HG03457 (cell line): ENCODE measurements at regions not wholly inside any gene's neighbourhood (a gene's known extent, or its start where the extent isn't known, plus 50 kb on each side); places are given as distances from the start of the nearest gene placed in this dataset.

Experiments
- ATAC-seq: cut with Tn5 transposase; IDR thresholded peaks from one replicate; pipeline ENCODE4 v1.9.1; 2021; ENCODE audit warnings: moderate number of reproducible peaks; ENCODE audit not compliant: unreplicated experiment

DNA sequence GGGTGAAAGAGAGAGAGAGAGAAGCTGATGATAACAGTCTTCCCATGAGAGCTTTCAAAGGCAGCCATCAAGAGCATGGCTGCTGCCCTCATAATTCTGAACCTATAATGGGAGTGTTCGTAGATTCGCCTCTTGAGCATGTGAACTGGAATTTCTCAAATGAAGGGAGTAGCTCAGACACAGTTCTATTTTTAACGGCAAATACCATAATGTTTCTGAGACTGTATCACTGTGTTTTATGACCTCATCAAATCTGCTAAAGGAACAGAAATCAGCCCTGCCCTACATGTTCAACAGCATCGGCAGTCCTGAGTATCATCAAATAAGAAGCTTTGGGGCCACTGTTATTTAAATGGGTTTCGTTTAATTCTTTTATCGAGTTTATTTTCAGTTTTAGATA lies 645.6 kb downstream of the GALR1 start:
- ATAC-seq, result no peak

DNA sequence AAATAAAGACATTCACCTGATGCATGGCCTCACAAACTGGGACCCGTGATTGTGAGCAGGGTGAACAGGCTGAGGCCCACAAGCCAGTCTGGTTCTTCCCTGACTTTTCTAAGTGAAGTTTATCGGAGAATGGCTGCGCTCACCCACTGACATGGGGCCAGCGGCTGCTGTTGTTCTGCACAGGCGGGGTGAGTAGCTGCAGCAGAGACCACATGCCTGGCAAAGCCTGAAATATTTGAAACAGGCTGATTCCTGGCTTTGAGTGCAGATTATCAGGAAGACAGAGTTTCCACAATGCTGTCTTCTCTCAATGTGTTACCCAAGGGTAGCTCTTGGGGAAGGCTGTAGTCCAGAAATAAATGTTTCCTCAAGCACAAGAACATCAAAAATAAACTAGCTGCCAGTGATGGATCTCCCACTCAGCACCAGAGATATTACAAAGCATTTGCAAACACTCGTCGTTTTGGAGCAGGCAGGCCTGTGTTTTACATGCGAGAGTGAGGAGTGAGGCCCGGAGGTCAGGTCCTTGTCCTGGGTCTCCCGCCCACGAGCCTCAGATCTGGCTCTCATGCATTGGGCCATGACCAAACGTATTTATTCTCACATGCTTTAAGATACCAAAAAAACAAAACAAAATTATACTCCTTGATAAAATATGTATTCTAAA lies 647.1 kb downstream of the GALR1 start:
- no peak for ATAC-seq

DNA sequence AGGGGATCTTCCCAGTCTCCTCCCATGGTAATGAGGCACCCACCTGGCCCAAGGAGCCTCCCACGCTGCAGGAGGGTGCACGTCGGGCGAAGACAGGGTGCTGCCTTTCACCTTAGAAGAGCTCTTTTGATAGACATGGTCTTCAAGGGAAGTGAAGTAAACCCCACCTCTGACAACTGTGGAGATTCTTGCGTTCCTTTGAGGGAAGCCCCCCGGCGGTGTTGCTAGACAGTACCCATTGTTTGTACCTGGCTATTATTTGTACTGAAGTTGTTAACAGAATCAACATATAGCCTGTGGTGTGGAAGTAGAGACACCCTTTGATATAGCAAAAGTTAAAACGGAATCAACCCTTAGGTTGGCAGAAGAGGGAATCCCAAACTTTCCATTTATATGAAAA lies 648.0 kb downstream of the GALR1 start:
- no peak for ATAC-seq

DNA sequence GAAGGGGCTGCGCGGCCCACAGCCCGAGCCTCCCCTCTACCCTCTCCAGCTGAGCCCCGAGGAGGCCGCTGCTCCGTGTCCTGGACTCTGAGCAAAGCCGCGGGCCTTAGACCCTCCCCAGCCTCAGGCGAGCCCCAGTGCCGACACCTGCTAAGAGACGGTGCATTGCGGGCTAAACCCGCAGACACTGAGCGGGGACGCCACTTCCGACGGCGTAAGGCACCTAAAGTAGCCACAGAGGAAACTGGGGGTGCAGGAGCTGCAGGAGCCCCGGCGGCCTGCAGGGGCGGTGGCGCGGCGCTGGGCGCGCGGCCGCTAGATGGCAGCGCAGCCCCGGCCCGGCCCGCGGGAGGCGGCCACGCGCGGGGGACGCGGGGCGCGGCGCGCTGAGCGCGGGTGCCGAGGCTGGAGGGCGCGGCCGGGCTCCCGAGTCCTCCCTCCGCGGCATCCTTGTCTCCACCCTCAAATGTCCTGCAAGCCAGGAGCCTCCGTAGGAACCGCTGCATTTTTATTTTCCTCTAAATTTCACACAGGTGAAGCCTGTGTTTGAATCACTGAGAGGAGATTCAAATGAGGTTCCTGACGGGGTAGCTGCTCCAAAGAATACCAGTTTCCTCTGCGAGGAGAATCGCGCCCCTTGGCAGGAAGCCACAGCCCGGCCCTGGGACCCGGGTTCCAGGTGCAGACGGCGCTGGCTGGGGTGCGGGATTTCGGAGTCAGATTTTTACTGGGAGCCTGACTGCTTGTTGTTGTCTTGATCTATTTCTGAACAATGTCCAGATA lies 650.5 kb downstream of the GALR1 start:
- peak; percentile 99 for ATAC-seq

DNA sequence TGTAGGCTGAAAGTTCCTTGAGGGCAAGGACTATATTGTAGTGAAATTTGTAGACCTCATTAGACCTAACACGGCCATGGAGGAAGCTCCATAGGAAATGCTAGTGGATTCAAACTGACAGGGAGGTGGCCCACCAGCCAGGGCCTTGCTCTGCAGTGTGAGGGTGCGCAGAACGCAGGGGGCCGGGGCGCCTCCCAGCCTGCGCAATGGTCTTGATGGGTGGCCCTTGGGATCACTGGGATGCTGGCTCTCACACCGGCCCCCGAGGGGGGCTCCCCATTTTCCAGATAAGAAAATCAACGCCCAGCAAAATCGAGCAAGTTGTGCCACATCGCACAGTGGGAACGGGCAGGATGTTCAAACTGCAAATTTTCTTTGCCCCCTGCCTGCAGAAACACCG lies 655.4 kb downstream of the GALR1 start:
- ATAC-seq, result no peak

DNA sequence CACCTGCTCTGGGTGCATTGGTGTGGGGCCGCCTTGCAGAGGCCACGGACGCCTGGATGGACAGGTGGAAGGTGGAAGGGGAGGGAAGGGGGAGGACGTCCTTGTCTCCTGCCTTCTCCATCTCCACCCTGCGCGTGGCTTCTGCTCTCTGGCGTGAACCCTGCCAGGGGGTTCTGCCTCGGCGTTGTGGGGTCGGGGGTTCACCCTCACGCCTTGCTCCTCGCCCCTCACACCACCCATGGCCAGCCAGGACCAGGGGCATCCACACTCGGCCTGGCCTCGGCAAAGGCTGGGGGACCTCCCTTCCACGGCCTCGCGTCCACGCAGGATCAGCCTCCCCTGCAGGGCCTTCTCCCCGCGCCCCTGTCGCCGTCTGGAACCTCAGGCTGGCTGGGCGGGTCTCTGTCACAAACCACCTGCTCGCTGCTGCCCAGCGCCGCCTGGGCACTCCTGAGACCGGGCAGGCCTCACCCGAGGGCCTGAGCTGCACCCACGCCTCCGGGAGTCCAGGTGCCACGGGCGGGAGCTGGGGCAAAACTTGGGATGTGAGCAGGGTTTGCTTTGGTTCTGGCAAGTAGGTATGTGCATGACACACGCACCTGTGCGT lies 655.9 kb downstream of the GALR1 start:
- no peak for ATAC-seq

DNA sequence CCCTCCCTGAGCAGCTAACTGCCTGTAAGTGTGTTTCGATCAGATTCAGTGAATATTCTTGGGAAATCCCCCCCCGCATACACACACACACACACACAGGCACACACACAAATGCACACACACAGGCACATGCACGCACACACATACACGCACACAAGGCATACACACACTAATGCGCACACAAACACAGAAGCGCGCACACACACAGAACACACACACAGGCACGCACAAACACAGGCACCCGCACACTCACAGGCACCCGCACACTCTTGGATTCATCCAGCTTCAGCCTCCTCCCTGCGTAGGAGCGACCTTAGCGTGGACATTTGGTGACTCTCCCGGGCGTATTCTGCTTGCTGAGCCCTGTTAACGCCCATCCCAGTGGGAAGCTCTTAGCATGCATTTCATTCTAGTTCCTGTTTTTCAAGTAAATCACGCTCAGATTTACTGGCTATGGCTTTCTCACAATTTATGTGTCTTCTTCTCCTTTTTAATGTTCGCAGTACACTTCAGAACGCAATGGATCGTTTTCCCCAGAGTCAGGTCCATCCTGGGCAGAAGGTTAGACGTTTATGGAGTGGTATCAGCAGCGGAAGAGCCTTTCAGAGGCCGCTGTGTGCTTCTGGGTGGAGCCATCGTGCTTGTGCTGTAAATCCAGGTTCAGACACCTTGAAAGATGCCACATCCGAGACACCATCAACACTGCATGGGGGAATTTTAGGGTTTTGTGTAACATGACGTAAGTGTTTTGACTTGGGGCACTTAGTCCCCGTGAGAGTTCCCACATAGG lies 656.6 kb downstream of the GALR1 start:
- no peak for ATAC-seq

DNA sequence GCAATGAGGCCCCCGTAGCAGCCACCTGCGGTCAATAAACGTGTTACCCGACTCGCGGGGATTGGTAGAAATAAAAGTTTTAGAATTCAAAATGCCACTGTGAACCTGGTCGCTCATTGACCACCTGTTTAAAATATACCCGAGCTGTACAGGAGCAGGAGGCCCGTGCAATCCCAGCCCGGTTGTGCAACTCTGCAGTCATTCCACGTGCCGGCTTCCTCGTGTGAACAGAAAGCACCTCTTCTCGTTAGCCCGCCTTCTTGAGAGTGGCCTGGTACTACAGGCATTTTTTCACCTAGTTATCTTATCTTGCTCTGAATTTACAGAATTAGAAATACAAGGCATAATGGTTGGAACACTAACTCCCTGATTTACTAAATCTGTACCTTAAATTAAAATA lies 660.7 kb downstream of the GALR1 start:
- no peak for ATAC-seq

DNA sequence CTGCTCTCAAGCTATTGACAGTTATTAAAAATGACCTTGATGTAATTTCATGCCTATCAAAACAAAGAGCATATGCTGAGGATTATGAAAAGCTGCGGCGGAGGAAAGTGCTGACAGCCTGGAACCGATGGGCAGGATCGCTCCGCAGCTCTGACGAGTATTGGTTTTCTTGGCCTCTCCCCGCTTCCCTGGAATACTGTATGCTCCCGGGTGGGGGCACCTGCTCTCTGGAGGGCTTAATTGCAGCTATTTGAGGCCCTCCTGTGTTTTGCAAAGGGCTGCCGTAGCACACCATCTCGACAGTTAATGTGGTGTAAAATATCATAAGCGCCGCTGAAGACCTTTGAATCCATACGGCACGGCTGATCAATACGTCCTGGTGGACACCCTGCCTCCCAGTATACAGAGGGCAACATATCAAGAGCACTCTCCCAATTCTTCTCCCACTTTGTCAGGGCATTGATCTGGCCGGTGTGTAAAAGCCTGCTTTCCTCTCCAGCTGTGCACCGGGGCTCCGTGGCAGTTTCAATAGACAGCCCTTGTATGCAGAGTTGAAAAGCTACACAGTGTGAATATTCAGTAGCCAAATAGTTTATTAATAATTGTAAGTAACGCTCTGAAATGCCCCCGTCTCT lies 662.4 kb downstream of the GALR1 start:
- no peak for ATAC-seq

DNA sequence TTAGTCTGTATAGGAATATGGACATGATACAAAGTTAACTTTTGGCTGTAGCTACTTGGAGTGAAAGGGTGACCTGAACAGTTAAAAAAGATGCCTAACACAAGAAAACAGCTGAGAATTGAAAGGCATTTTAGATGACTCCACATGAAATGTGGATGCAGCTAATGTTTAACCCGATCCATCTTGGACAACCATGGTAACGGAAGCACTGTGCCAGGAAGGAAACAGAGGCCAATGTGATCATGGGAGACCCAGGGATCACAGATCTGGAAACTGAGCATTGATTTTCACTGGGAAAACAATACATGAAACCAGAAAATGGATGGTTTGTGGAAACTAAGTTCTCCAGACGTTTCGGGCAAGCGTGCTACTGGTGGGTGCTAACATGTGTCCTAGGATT lies 669.1 kb downstream of the GALR1 start:
- ATAC-seq, result no peak

DNA sequence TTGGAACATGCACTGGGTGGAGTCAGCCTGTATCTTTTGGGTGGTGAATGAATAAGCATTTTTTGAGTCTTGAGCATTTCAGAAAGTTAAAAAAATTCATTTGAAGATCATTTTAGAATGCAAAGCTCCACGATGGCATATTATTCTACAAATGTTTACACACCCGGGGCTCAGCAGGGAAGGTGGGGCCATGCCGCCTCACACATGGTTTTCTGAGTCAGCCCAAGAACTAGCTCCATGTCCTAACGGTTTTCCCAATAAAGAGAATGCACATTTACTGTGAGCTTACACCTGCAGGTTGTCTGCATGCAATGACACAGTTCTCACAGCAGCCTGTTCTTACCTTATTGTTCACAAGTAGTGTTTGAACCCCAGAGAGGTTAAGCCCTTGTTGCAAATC lies 670.3 kb downstream of the GALR1 start:
- no peak for ATAC-seq

DNA sequence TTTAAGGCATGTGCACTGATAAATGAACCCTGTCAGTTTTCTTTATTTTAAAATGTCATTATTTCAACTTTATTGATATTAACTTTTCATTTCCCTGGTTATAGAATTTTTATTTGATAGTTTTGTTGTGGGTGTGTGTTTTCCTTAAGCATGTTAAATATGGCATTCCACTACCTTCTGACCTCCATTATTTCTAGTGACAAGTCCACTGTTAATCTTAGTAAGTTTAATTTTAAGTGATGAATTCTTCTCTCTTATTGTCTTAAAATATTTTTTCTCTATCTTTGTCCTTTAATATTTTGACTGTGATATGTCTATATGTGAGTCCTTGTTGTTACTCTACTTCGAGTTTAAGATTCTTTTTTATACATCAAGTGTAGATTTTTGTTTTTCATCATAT lies 685.7 kb downstream of the GALR1 start:
- no peak for ATAC-seq

DNA sequence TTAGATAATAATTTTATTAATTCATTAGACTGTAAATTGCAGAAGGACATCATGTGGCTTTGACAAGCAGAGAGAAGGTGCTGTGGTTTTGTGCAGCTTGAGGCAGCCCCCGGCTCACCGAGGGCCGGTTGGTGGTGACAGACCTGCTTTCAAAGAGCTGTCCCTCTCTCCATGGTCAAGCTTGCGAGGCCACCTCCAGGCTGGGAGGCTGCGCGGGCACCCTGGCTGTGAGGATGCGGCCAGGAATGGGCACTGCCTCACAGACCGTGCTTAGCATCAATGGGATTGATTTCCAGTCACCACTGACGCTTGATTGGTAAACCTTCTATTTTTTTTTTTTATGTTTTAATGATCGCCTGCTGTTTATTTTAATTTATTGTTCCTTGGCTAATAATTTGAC lies 690.9 kb downstream of the GALR1 start:
- no peak for ATAC-seq

DNA sequence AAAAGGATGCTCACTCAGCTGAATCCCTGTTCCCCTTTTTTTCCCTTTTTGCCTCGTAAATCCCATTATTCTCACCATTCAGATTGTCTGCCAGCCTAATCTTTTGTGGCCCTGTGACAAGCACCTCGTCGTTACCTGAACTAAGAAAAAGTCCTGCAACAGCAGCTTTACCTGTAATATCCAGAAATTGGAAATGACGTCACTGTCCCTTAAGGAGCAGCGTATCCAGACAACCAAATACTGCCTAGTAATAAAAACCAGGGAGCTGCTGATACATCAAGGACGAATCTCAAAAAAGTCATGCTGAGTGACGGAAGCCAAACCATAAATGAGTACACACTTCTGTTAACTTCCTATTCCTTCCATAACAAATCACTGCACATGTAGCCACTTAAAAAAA lies 694.9 kb downstream of the GALR1 start:
- ATAC-seq, result no peak

DNA sequence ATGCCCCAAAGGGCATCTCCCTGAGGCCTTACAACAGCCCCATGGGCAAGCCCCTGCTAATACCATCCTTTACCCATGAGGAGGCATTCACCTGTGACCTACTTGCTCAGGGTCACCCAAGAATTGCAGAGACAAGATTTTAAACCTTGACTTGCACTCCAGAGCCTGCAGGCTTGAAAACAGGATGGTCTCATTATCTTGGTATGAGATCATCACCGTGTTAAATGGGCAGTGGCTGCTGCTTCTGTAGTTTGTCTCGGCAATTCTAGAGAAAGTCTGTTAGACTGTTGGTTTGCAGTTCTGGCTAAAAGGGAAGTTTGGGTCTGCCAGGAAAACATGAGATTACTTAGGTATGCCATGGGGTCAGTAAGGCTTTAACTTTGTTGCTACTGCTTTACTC lies 698.9 kb downstream of the GALR1 start:
- ATAC-seq, result no peak

DNA sequence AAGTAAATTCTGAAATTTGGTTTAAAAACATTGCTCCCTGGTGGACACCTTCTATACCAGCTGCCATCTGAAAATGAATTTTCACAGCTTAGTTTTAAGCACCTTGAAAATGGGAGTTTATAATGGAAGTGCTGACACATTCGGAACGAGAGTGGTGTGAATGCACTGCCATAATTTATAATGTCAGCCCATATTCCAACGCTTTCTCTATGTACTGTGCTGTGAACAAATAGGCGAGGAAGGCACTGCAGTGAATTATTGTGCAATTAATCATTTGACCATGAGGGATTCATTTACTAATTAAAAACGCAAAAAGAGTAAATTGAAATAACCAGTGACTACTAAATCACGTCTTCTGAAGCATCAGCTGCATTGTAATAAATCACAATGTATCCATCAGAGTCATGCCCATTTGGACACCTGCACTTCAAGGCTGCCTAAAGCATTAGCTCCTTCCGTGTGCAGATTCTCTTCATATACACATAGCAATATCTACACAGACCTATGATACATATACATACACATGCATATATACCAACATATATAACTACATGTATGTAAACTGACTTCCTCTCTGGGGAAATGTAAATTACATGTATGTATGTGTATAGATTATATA lies 699.8 kb downstream of the GALR1 start:
- no peak for ATAC-seq

DNA sequence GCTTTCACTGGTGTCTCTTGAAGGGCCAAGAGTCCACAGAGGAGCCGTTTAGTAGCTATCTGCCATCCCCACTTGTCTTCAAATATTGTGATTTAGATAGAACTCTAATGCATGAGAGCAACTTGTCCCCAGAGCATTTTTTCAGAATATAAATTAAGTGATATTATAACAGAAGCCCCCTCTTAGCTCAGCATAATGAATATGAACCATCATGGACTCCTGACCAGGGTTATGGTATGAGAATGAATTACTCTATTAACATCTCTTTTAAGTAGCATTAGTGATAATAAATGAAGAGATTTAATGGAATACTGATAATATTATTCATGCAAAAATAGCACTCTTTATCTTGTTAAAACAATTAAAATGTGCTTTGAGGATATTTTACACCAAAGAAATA lies 709.6 kb downstream of the GALR1 start:
- no peak for ATAC-seq

DNA sequence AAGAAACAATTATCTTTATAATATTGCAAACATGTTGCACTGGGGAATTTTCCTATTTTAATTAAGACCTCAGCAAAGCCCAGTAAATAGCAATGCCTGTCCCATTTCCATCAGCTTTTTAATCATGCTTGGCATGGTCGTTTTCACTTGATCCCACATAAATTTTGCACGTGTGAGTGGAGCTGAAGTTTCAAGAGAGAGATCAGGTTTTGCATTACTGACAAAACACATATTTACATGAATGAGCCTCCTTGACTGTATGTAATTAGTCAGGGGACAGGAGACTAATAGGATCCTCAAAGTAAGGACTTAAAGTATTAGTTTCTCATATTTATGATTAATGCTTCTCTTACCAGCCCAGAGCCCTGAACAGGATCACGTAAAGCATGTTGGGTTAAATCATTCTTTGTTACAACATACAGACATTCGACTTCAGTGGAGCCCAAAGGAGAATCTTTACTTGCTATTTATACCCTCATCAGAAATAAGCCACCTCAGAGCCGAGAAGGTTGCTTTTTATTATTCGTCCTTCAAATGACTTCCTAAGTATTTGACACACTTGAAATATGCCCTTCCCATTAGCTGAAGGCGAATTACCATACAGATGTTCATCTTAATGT lies 711.3 kb downstream of the GALR1 start:
- no peak for ATAC-seq

DNA sequence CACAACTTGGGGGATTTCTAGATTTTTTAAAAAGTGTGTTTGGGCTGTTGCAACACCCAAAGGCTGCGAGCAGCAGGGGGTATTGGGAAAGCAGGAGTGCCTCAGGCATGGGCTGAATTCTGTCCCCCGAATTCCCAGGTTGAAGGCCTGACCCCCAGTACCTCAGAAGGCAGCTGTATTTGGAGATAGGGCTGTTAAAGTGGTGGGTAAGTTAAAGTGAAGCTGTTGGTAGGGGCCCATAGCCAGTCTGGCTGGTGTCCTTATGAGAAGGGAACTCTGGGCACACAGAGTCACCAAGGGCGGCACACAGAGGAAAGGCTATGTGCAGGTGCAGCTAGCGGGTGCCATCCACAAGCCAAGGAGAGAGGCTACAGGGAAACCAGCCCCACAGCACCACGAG lies 717.4 kb downstream of the GALR1 start:
- no peak for ATAC-seq

DNA sequence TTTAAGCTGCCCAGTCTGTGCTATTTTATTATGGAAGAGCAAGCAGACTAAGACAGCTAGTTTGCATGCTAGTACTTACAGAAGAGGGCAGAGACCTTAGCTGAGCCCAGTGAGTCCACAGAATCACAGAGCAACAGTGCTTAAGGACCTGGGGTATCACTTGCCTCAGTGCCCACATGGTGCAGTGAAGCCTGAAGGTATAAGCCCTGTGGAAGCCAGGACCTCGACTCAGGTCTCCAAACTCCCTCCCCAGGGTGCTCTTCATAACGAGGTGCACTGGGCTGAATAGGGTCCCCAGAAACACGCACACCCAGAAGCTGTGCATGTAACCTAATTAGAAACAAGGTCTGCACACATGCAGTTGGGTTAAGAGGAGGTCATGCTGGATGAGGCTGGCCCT lies 718.1 kb downstream of the GALR1 start:
- ATAC-seq, result no peak
